CD4-positive, alpha-beta T cell (primary cell): ENCODE measurements at regions not wholly inside any gene's neighbourhood (a gene's known extent, or its start where the extent isn't known, plus 50 kb on each side); places are given as distances from the start of the nearest gene placed in this dataset.

Source experiments
- ATAC-seq: fragments of 200-7000 bp; cut with Tn5 transposase; one replicate; pipeline ENCODE4 v1.10.0; 2022; ENCODE audit warnings: mild to moderate bottlenecking; ENCODE audit not compliant: poor library complexity
- CTCF ChIA-PET: fragments of 350-600 bp; sonication (Branson Sonifier 250); formaldehyde crosslinking; loops from one replicate; lab custom pipeline; 2021; ENCODE audit warnings: antibody characterized with exemption, inconsistent platforms; lab: Charles Lee
- POLR2A ChIA-PET: fragments of 350-600 bp; sonication (Branson Sonifier 250); formaldehyde crosslinking; loops from one replicate; lab custom pipeline; 2021; ENCODE audit warnings: antibody characterized with exemption, inconsistent platforms; lab: Charles Lee
- DNase-seq, 14 experiments: peaks; one replicate each; pipeline ENCODE4 v3.0.0-alpha.2; 2013 to 2020; ENCODE audit warnings: mixed read lengths in 2 of 14
- H3K27ac ChIP-seq, 2 donors: one replicate each; pipeline versions ENCODE4 v1.5.1 to v1.7.0; 2013; ENCODE audit warnings: low read length in 2 of 2, low read depth in 1 of 2, mild to moderate bottlenecking in 1 of 2
- H3K27me3 ChIP-seq, 2 experiments: 1 replicate in 1 of 2; 2 replicates in 1 of 2; pipeline versions ENCODE4 v1.6.1 to v1.7.0; 2013; ENCODE audit warnings: low read length in 2 of 2, control low read depth in 1 of 2, mild to moderate bottlenecking in 1 of 2, moderate library complexity in 1 of 2; ENCODE audit not compliant: insufficient read depth in 2 of 2, control insufficient read depth in 1 of 2
- H3K36me3 ChIP-seq: one replicate; pipeline ENCODE4 v1.6.1; 2013; ENCODE audit warnings: low read length, control low read depth; ENCODE audit not compliant: insufficient read depth
- H3K4me1 ChIP-seq: one replicate; pipeline ENCODE4 v1.6.1; 2013; ENCODE audit warnings: low read length, control low read depth; ENCODE audit not compliant: insufficient read depth
- H3K4me3 ChIP-seq: one replicate; pipeline ENCODE4 v1.5.1; 2013; ENCODE audit warnings: mild to moderate bottlenecking, low read length, moderate library complexity
- H3K9me3 ChIP-seq, 2 experiments: 1 replicate in 1 of 2; 2 replicates in 1 of 2; pipeline versions ENCODE4 v1.6.1 to v1.7.0; 2013; ENCODE audit warnings: low read length in 2 of 2, mild to moderate bottlenecking in 2 of 2, control low read depth in 1 of 2, moderate library complexity in 1 of 2; ENCODE audit not compliant: control insufficient read depth in 1 of 2, insufficient read depth in 1 of 2
- H3K27ac Mint-ChIP-seq: one replicate; pipeline ENCODE4 v1.8.0; 2020; ENCODE audit warnings: mixed read lengths
- H3K27me3 Mint-ChIP-seq: one replicate; pipeline ENCODE4 v1.8.0; 2021; ENCODE audit warnings: mixed read lengths
- H3K36me3 Mint-ChIP-seq: one replicate; pipeline ENCODE4 v1.8.0; 2021; ENCODE audit warnings: low read depth, mixed read lengths
- H3K4me1 Mint-ChIP-seq: one replicate; pipeline ENCODE4 v1.8.0; 2021; ENCODE audit warnings: low read depth, mixed read lengths
- H3K4me3 Mint-ChIP-seq: one replicate; pipeline ENCODE4 v1.8.0; 2020; ENCODE audit warnings: mild to moderate bottlenecking, mixed read lengths
- H3K9me3 Mint-ChIP-seq: one replicate; pipeline ENCODE4 v1.8.0; 2020; ENCODE audit warnings: mixed read lengths
- intact Hi-C, 2 experiments: fragments of 100-400 bp; cut with DNase I in 1 of 2; cut with micrococcal nuclease in 1 of 2; formaldehyde crosslinking; loops; one replicate each; pipeline versions ENCODE4 v1.15.1 to v1.9.0; 2023 to 2025; cut with DNase I, micrococcal nuclease
- TF ChIP-seq, protein P1 (sequence below): fragments of 200-600 bp; IDR thresholded peaks from one replicate; pipeline ENCODE4 v1.8.0; 2022; ENCODE audit warnings: antibody characterized with exemption, mild to moderate bottlenecking

DNA sequence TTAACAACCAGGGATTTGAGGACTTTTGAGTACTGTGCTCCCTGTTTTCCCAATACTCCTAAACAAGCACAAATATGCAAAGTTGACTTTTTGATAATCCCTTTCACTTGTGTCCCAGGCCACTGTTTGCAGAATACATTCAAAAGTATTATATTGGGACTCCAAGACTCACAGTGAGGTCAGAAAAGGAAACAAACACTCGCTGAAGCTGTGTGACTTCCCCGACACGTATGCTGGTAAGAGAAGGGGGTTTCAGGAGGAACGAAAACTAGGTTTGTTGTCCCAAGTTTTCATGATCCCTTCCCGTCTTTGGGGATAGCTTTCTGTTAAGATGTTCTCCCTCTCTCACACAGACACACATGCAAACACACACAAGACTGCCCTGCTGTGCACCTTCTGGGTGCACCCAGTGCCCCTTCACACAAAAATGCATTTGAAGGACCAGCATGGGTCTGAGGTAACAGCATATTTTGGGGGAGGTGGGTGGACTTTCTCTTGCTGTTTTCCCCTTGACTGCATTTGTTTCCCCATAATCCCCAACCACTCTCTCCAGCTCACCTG is 225.2 kb upstream of the PRICKLE2 start:
- H3K27me3 ChIP-seq, result peaks cover 15 to 25% of the 10 kb centered on the region in 2 experiments
- intact Hi-C loops, result no loop called here
- no peaks in the 10 kb centered on the region for H3K4me1 ChIP-seq
- H3K9me3 Mint-ChIP-seq, result no peaks in the 10 kb centered on the region
- no peaks in the 10 kb centered on the region for H3K36me3 Mint-ChIP-seq
- peaks cover 0 to 2% of the 10 kb centered on the region in 2 experiments for H3K9me3 ChIP-seq
- H3K4me1 Mint-ChIP-seq, result no peaks in the 10 kb centered on the region
- no peaks in the 10 kb centered on the region for H3K36me3 ChIP-seq
- no peak overlapping the region for H3K27ac ChIP-seq
- ATAC-seq (no peak), DNase-seq (no peak)
- ChIA-PET CTCF (no interaction called here), POLR2A (no interaction called here)
- H3K4me3 Mint-ChIP-seq, result no peak overlapping the region
- no peak overlapping the region for H3K27ac Mint-ChIP-seq
- TF ChIP-seq, protein P1, sequence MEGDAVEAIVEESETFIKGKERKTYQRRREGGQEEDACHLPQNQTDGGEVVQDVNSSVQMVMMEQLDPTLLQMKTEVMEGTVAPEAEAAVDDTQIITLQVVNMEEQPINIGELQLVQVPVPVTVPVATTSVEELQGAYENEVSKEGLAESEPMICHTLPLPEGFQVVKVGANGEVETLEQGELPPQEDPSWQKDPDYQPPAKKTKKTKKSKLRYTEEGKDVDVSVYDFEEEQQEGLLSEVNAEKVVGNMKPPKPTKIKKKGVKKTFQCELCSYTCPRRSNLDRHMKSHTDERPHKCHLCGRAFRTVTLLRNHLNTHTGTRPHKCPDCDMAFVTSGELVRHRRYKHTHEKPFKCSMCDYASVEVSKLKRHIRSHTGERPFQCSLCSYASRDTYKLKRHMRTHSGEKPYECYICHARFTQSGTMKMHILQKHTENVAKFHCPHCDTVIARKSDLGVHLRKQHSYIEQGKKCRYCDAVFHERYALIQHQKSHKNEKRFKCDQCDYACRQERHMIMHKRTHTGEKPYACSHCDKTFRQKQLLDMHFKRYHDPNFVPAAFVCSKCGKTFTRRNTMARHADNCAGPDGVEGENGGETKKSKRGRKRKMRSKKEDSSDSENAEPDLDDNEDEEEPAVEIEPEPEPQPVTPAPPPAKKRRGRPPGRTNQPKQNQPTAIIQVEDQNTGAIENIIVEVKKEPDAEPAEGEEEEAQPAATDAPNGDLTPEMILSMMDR, result no peak
- H3K27me3 Mint-ChIP-seq, result peaks cover 51% of the 10 kb centered on the region
- no peak overlapping the region for H3K4me3 ChIP-seq

DNA sequence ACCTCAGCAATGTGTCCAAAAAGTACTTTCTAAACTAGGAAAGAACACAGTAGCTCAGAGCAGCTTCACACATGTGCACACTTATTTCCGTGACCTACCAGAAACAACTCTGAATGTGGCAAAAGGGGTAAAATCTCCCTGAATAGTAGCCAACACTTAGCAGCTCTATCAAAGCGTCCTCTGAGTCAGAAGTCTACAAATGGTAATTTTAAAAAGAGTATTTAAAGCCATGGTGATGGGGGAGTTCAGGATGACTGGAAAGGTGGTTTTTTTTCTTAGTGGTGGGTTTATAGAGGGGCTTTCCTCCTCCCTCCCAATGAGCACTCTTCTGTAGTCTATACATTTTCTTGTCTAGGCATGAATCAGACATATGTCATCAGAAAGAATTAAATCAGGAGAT is 223.8 kb upstream of the PRICKLE2 start:
- CTCF ChIA-PET, result interaction anchor here (0.7 kb wide), 1 partner anchor 15 kb away, joined by 3 read pairs; no protein-coding TSS in a partner anchor
- Mint-ChIP-seq H3K27me3 (peaks cover 60% of the 10 kb centered on the region), H3K36me3 (no peaks in the 10 kb centered on the region), H3K4me1 (no peaks in the 10 kb centered on the region), H3K27ac (no peak overlapping the region), H3K9me3 (no peaks in the 10 kb centered on the region), H3K4me3 (no peak overlapping the region)
- H3K4me3 ChIP-seq, result no peak overlapping the region
- no peak for DNase-seq
- peaks cover 0 to 11% of the 10 kb centered on the region in 2 experiments for H3K9me3 ChIP-seq
- TF ChIP-seq, protein P1, result no peak
- no peak for ATAC-seq
- no peak overlapping the region for H3K27ac ChIP-seq
- H3K27me3 ChIP-seq, result peaks cover 23 to 33% of the 10 kb centered on the region in 2 experiments
- intact Hi-C loops, result no loop called here
- no peaks in the 10 kb centered on the region for H3K4me1 ChIP-seq
- no peaks in the 10 kb centered on the region for H3K36me3 ChIP-seq
- POLR2A ChIA-PET, result no interaction called here

DNA sequence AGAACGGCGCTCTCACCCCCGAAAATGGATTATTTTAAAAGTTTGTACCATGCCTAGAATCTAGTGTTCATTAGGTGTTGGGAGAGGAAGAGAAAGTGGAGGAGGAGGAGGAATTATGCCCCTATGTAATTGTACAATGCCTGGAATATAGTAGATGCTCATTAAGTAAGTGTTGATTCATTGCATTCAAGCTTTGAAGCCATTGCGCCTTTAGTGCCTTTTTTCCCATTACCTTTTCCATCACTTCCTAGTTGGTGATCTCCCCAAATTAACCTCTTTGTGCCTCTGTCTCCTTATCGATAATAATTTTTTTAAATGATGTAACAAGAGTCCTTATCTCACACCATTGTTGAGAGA is 220.7 kb upstream of the PRICKLE2 start:
- no peaks in the 10 kb centered on the region for H3K4me1 Mint-ChIP-seq
- CTCF ChIA-PET, result no interaction called here

More for the DNA sequence above, 220.7 kb upstream of the PRICKLE2 start:
- Histone ChIP-seq H3K27me3 (peaks cover 32 to 48% of the 10 kb centered on the region in 2 experiments), H3K4me1 (no peaks in the 10 kb centered on the region), H3K27ac (no peak overlapping the region), H3K36me3 (no peaks in the 10 kb centered on the region), H3K9me3 (peaks cover 0 to 11% of the 10 kb centered on the region in 2 experiments), H3K4me3 (no peak overlapping the region)
- Mint-ChIP-seq H3K36me3 (no peaks in the 10 kb centered on the region), H3K27ac (no peak overlapping the region), H3K4me3 (no peak overlapping the region), H3K27me3 (peaks cover 82% of the 10 kb centered on the region), H3K9me3 (no peaks in the 10 kb centered on the region)
- POLR2A ChIA-PET, result no interaction called here
- TF ChIP-seq, protein P1, result no peak
- DNase-seq (no peak), ATAC-seq (no peak)
- intact Hi-C loops, result no loop called here
